GM18519 (cell line): ENCODE measurements at regions not wholly inside any gene's neighbourhood (a gene's known extent, or its start where the extent isn't known, plus 50 kb on each side); places are given as distances from the start of the nearest gene placed in this dataset.

Experiments
- ATAC-seq: cut with Tn5 transposase; IDR thresholded peaks from one replicate; pipeline ENCODE4 v1.9.1; 2021; ENCODE audit warnings: mild to moderate bottlenecking, moderate library complexity; ENCODE audit not compliant: unreplicated experiment, low FRiP score

DNA sequence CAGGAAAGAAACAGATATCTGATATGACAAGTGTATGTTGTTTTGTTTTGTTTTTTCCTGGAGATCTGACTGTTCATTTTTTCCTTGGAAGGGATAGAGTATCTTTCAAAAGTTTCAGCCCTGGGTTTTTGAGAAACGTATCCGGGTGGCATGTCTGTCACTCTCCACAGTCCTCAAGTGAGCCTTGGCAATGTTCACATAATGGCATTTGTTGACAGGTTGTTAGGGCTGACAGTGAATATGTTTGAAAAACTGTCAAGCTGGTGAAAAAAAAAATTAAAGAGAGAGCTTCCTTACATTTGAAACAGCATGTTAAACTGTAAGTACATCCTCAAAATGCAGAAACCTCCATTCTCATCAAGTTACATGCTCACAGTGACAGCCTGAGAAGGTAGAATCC lies 113.0 kb upstream of the DYNLRB2 start:
- no peak for ATAC-seq

DNA sequence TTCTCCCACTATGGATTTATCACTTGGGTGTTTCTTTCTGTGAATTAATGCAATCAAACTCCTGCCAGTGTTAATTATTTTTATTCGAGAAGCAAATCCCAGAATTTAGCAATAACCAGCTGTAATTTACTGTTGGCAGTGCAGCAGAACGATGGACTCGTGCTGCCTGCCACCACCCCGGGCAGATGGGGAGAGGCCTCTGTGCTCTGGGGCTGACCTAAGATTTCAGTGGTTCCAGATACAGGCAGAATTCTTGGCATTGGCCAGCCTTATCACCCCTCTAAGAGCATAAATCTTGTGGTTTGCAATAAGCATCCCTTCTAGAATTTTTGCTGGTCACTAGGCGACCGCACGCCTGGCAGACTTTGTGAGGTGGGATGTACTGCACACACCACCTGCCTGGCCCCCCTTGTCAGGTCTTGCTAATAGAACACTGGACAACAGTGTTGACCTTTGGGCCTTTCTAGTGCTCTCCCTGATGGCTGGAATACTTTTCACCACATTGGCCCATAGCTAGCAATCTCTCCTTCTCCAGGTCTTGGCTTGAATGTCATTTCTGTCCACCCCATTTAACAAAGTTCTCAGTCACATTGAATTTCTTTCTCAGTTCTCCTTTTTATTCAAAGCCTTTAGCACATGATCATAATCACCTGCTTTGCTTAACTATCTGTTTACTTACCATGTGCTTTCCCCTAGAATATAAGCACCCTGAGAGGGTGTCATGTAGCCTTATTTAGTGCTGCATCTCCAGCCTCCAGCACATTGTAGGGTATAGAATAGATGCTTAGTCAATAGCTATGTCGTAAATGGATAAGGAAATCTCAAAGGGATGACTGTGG lies 122.1 kb upstream of the DYNLRB2 start:
- ATAC-seq = no peak

DNA sequence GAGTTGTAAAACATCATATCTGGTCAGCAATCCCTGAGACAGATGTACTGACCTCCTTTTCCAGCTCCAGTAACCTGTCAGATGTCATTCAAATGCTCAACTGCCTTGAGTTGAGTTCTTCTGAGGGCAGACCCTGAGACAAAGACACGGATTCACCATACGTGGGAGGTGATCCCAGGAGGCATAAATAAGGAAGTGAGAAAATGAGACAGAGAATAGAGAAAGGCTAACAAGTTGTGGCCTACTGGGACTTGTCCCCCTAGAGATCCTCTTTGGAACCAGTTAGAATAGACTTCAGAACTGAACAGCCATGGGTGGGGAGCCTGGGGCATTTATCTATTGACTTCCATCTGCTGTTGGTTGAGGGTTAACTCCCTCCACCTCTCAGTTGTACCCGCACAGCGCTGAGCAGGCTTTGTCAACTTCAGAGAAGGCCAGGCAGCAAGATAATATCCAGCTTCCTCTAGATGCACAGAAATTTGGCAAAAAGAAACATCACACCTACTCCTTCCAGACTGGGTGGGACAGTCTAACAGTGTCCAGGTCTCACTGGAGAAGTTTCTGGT lies 123.0 kb upstream of the DYNLRB2 start:
- no peak for ATAC-seq

DNA sequence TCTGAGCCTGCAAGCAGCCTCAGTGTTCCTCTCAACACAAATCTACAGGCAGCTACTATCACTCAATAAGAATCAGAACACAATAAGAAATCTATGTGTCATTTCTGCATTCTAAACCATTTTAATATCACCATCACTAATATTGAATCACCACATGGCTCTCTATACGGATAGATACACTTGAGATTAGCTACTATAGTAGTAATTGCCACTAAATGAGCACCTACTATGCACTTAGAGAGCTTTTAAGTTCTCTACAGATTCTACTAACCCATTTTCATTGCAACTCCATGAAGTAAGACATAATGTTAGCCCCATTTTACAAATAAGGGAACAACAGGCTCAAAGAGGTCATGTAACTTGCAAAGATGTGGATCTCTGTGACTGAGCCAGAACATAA lies 132.8 kb upstream of the DYNLRB2 start:
- no peak for ATAC-seq

GRCh38 chr16:80407265-80407987 lies 133.4 kb upstream of the DYNLRB2 start:
- no peak for ATAC-seq

GRCh38 chr16:80404847-80405246 lies 135.9 kb upstream of the DYNLRB2 start:
- ATAC-seq = no peak

- ATAC-seq = no peak
These were observed 136.9 kb upstream of the DYNLRB2 start for GRCh38 chr16:80403894-80404293.

DNA sequence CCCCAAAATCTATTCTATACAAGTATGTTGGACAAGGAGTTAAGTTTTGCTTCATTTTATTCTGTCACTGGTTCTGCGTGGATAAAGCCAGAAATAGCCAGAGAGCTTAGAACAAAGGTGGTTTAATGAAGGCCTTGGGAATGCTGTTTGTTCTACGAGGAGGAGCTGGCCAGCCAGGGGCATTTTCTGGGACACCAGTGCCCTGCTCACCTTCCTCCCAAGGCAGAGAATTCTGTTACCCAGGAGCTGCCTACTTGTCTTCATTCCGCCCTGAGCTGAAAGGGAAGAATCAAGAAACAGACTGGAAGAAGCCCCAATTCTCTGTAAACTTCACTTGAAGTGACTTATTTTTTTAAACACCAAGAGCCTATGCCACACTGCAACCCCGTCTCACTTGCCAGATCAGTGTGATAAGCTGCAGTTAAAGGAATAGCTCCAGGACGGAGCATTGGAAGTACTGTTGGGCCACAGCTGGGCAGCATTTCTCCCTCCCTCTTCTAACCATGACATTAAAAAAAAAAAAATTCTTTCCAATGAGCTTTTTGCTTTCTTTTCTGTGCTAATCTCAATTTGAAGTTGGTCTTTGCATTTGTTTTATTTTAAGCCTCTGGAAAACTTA lies 149.8 kb upstream of the DYNLRB2 start:
- no peak for ATAC-seq

GRCh38 chr16:80390046-80390445 lies 150.7 kb upstream of the DYNLRB2 start:
- no peak for ATAC-seq

GRCh38 chr16:80389338-80389737 lies 151.5 kb upstream of the DYNLRB2 start:
- no peak for ATAC-seq

DNA sequence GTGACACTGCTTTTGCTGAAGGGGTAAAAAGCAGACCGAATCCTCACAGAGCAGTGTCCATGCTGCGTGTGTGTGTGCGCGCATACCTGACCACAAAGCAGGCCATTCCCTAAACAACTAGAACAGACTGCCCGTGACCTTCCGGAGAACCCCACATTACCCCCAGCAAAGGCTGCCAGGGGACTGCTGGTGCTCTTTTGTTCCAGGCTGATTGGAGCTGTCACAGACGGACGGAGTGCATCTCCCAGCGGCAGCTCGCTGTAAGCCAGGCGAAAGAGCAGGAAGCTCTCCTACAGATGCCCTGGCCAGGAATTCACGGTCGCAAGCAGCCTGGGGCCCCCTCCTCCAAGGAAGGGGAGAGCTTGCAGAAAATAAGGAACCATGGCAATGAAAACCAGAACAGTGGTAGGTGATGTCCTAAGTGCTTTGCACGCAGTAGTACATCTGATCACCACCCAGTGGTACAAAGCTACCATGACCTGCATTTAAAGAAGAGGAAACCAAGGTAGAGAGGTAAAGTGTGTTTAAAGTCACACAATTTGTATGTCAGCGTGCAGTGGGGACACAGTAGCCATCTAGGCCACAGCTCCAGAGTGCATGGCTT lies 153.4 kb upstream of the DYNLRB2 start:
- ATAC-seq = no peak

DNA sequence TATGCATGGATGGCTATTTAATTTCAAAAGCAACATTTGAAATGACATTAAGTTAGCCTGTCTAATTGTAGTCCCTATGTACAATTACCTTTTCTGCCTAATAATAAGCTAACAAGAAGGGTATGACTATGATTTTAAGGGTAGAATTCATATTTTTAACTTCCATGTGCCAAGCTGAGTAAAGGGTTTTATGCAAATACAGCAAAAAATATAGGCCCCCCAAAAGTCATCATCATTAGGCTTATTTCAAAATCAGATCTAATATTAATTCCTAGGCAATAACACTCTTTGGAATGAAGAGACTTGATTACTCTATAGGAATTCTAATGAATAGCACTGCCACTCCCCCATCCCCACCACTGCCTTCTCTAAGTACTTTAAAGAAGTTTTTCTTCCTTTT lies 155.9 kb upstream of the DYNLRB2 start:
- no peak for ATAC-seq

DNA sequence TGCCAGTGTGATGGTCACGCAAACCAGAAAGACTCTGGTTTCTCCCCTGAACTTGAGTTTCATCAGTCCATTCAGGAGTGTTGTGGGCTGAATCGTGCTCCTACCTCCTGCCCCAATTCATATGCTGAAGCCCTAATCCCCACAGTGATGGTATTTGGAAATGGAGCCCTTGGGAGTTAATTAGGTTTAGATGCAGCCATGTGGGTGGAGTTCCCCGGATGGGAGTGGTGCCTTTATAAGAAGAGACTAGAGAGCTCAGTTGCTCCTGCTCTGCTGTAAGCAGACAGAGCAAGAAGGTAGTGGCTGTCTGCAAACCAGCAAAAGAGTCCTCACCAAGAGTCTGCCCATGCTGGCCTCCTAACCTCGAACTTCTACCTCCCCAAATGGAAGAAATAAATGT lies 160.3 kb upstream of the DYNLRB2 start:
- no peak for ATAC-seq

GRCh38 chr16:80377096-80377956 lies 163.5 kb upstream of the DYNLRB2 start:
- no peak for ATAC-seq

GRCh38 chr16:80375973-80376372 lies 164.8 kb upstream of the DYNLRB2 start:
- ATAC-seq = no peak

DNA sequence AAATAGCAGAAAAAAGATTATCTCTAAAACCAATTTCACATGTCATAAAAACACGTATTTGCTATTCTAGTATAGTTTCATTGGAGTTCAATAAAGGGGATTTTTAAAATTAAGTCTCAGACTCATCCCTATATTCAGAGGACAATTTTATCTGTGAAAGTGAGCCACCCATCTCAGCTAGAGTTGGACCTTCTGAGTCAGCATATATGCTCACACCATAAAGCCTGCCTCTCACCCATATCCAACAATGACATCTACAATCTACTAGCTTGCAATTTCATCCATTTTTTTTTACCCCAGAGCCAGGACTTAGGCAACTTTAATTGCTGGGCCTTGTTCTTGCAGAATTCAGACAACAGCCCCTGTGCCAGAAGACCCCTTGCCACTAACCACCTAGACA lies 165.3 kb upstream of the DYNLRB2 start:
- no peak for ATAC-seq

DNA sequence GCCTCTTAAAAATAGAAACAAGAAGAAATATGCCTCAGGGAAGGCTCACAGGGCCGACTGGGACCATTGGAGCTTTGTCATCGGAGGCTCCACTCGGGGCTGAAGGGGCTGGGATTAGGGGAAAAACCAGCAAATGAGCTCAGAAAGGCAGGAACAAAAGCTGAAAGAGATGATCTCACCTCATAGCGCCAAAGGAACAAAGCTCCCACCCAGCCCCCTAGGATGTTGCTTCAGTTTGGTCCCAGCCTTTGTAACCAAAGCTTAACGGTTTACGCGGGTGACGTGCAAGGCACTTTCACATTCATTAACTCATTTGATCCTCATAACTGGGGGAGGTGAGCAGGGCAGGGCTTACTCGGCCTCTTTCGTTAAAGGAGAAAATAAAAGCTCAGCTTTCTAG lies 168.5 kb upstream of the DYNLRB2 start:
- ATAC-seq = no peak

DNA sequence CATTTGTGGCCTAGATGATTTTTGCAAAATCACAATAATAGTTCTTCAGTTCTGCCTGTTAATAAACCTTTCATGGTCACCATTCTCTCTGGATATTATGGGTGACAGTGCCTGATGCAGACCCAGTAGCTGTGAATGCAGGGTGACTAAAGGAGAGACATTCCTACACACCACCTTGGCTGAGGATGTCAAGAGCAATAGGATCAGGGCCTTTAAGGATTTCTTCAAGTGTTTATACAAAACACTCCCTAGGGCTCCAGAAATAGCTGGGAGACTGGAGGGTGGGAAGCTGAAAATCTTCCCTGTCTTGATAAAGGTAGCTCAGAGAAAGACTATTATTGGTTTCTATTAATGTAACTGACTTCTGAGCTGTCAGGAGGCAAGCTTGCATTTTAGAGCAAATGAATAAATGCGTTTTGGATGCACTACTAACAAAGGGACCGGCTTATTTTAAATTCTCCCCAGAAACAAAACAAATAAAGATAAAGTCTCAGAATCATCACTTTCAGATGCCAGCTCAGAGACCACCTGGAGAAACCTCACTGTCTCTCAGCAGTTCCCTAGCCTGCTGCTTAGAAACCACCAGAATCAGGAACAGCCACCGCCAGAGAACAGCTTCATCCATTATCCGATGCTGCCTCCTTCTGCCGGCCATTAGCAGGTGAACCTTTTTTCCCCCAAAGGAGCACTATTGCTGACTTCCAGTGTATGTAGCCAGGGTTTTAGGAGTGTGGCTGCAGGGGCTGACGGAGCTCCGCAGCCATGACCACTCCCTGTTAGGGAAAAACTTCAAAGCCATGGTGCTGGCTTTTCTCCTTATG lies 171.4 kb upstream of the DYNLRB2 start:
- ATAC-seq = no peak

GRCh38 chr16:80367037-80367658 lies 173.6 kb upstream of the DYNLRB2 start:
- no peak for ATAC-seq
